GM23338 (cell line): ENCODE measurements at regions not wholly inside any gene's neighbourhood (a gene's known extent, or its start where the extent isn't known, plus 50 kb on each side); places are given as distances from the start of the nearest gene placed in this dataset.

ENCODE experiments used
- CREB1 ChIP-seq: fragments of 250-450 bp; sonication (Bioruptor Pico); IDR thresholded peaks from 2 replicates; pipeline ENCODE4 v1.5.0; 2020; ENCODE audit warnings: low read depth, mild to moderate bottlenecking, moderate library complexity
- EZH2 ChIP-seq: fragments of 200-600 bp; sonication (generic); IDR thresholded peaks from one replicate; pipeline ENCODE4 v1.8.0; 2017; ENCODE audit warnings: antibody characterized with exemption, mild to moderate bottlenecking, low read depth; ENCODE audit not compliant: unreplicated experiment
- EZH2phosphoT487 ChIP-seq: fragments of 200-600 bp; sonication (generic); IDR thresholded peaks from one replicate; pipeline ENCODE4 v1.8.1; 2018; ENCODE audit warnings: antibody characterized with exemption; ENCODE audit not compliant: unreplicated experiment
- JUNB ChIP-seq: IDR thresholded peaks from one replicate; pipeline ENCODE4 v1.6.1; 2016; ENCODE audit warnings: antibody characterized with exemption; ENCODE audit not compliant: unreplicated experiment
- NANOG ChIP-seq: IDR thresholded peaks from 2 replicates; pipeline ENCODE4 v1.6.1; 2016; ENCODE audit warnings: antibody characterized with exemption, borderline replicate concordance
- POLR2AphosphoS5 ChIP-seq: IDR thresholded peaks from 2 replicates; pipeline ENCODE4 v1.6.1; 2016; ENCODE audit warnings: antibody characterized with exemption, low read depth
- STAT1 ChIP-seq: IDR thresholded peaks from one replicate; pipeline ENCODE4 v1.6.1; 2016; ENCODE audit warnings: antibody characterized with exemption; ENCODE audit not compliant: unreplicated experiment
- ZNF114 ChIP-seq: fragments of 250-450 bp; sonication (Bioruptor Pico); IDR thresholded peaks from 2 replicates; pipeline ENCODE4 v1.5.0; 2020; ENCODE audit warnings: mild to moderate bottlenecking, moderate library complexity
- ZNF331 ChIP-seq: fragments of 250-450 bp; sonication (Bioruptor Pico); IDR thresholded peaks from 2 replicates; pipeline ENCODE4 v1.5.0; 2020; ENCODE audit warnings: low read depth, mild to moderate bottlenecking, moderate library complexity
- TF ChIP-seq, protein P1 (sequence below), 2 experiments: fragments of 200-600 bp in 1 of 2; sonication (generic) in 1 of 2; conservative IDR thresholded peaks; 2 replicates each; pipeline versions ENCODE4 v1.5.1 to v1.6.1; 2016 to 2017; ENCODE audit warnings: antibody characterized with exemption in 2 of 2, low read depth in 2 of 2, mild to moderate bottlenecking in 2 of 2, moderate library complexity in 1 of 2
- TF ChIP-seq, protein P2 (sequence below): IDR thresholded peaks from one replicate; pipeline ENCODE4 v1.6.1; 2018; ENCODE audit warnings: antibody characterized with exemption; ENCODE audit not compliant: unreplicated experiment
- TF ChIP-seq, protein P3 (sequence below): IDR thresholded peaks from 2 replicates; pipeline ENCODE4 v1.6.1; 2016; ENCODE audit warnings: antibody characterized with exemption

DNA sequence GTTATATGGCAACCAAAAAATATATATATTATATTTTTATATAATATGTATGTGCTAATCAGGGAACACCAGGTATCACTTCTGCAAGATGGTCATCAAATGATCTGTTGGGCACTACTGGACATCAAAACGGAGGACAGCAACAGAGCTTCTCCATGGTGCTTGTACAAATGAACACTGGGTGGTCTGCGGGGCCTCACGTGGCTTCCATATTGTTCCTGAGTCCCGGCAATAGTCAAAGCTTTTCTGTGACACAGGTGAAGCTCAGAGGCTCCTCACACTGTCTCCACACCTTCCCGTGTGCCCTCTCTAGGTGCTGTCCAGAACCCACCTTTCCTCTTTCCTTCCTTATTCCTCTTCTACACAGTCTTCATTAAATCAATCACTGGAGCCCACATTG is 149.9 kb upstream of the PIRT start:
- TF ChIP-seq, protein P1, sequence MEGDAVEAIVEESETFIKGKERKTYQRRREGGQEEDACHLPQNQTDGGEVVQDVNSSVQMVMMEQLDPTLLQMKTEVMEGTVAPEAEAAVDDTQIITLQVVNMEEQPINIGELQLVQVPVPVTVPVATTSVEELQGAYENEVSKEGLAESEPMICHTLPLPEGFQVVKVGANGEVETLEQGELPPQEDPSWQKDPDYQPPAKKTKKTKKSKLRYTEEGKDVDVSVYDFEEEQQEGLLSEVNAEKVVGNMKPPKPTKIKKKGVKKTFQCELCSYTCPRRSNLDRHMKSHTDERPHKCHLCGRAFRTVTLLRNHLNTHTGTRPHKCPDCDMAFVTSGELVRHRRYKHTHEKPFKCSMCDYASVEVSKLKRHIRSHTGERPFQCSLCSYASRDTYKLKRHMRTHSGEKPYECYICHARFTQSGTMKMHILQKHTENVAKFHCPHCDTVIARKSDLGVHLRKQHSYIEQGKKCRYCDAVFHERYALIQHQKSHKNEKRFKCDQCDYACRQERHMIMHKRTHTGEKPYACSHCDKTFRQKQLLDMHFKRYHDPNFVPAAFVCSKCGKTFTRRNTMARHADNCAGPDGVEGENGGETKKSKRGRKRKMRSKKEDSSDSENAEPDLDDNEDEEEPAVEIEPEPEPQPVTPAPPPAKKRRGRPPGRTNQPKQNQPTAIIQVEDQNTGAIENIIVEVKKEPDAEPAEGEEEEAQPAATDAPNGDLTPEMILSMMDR (conservative IDR thresholded peaks at IDR 0.05; ENCODE audit: low read depth in 2 of 2) = no peak
- TF ChIP-seq EZH2phosphoT487 = no peak
- TF ChIP-seq, protein P2, sequence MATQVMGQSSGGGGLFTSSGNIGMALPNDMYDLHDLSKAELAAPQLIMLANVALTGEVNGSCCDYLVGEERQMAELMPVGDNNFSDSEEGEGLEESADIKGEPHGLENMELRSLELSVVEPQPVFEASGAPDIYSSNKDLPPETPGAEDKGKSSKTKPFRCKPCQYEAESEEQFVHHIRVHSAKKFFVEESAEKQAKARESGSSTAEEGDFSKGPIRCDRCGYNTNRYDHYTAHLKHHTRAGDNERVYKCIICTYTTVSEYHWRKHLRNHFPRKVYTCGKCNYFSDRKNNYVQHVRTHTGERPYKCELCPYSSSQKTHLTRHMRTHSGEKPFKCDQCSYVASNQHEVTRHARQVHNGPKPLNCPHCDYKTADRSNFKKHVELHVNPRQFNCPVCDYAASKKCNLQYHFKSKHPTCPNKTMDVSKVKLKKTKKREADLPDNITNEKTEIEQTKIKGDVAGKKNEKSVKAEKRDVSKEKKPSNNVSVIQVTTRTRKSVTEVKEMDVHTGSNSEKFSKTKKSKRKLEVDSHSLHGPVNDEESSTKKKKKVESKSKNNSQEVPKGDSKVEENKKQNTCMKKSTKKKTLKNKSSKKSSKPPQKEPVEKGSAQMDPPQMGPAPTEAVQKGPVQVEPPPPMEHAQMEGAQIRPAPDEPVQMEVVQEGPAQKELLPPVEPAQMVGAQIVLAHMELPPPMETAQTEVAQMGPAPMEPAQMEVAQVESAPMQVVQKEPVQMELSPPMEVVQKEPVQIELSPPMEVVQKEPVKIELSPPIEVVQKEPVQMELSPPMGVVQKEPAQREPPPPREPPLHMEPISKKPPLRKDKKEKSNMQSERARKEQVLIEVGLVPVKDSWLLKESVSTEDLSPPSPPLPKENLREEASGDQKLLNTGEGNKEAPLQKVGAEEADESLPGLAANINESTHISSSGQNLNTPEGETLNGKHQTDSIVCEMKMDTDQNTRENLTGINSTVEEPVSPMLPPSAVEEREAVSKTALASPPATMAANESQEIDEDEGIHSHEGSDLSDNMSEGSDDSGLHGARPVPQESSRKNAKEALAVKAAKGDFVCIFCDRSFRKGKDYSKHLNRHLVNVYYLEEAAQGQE = no peak
- TF ChIP-seq EZH2 = no peak
- no peak for TF ChIP-seq STAT1
- no peak for TF ChIP-seq ZNF331 (CRISPR knock-in tag)
- no peak for TF ChIP-seq JUNB
- TF ChIP-seq CREB1 (CRISPR knock-in tag) = no peak
- TF ChIP-seq NANOG = no peak
- TF ChIP-seq POLR2AphosphoS5 = no peak
- no peak for TF ChIP-seq ZNF114 (CRISPR knock-in tag)
- TF ChIP-seq, protein P3, sequence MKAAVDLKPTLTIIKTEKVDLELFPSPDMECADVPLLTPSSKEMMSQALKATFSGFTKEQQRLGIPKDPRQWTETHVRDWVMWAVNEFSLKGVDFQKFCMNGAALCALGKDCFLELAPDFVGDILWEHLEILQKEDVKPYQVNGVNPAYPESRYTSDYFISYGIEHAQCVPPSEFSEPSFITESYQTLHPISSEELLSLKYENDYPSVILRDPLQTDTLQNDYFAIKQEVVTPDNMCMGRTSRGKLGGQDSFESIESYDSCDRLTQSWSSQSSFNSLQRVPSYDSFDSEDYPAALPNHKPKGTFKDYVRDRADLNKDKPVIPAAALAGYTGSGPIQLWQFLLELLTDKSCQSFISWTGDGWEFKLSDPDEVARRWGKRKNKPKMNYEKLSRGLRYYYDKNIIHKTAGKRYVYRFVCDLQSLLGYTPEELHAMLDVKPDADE = no peak
